ENCODE measurements at regions not wholly inside any gene's neighbourhood (a gene's known extent, or its start where the extent isn't known, plus 50 kb on each side); places are given as distances from the start of the nearest gene placed in this dataset.
"Not testable (repeated sequence)": the region's sequence is repeated elsewhere in the genome, so short reads cannot be mapped to it uniquely, and the experiment has no call there.

- no peak for DNase-seq (ENCODE audit: low spot score)
Measured at GRCh38 chr4:100026066-100026465, 76.0 kb upstream of the H2AZ1 start.

GRCh38 chr4:100023800-100024199 is 73.7 kb upstream of the H2AZ1 start:
- DNase-seq (ENCODE audit: low spot score), result no peak

GRCh38 chr4:100022792-100023222 is 72.7 kb upstream of the H2AZ1 start:
- DNase-seq (ENCODE audit: low spot score), result no peak

GRCh38 chr4:100019821-100020220 is 69.7 kb upstream of the H2AZ1 start:
- DNase-seq (ENCODE audit: low spot score), result no peak

GRCh38 chr4:100017637-100018310 is 67.7 kb upstream of the H2AZ1 start:
- no peak for DNase-seq (ENCODE audit: low spot score)

- no peak for DNase-seq (ENCODE audit: low spot score)
Measured at GRCh38 chr4:100016191-100016590, 66.1 kb upstream of the H2AZ1 start.

GRCh38 chr4:100014616-100015015 is 64.5 kb upstream of the H2AZ1 start:
- no peak for DNase-seq (ENCODE audit: low spot score)

- no peak for DNase-seq (ENCODE audit: low spot score)
Measured at GRCh38 chr4:100009490-100009889, 59.4 kb upstream of the H2AZ1 start.

- DNase-seq (ENCODE audit: low spot score), result no peak
Measured at GRCh38 chr4:100008048-100008447, 58.0 kb upstream of the H2AZ1 start.

- not testable (repeated sequence) for DNase-seq (ENCODE audit: low spot score)
Measured at GRCh38 chr4:100006161-100006560, 56.1 kb upstream of the H2AZ1 start.

Data from kidney capillary endothelial cell (primary cell).